NCI-H146 treated with DMSO at 0.1 percent for 48 hours (cell line): ENCODE measurements at regions not wholly inside any gene's neighbourhood (a gene's known extent, or its start where the extent isn't known, plus 50 kb on each side); places are given as distances from the start of the nearest gene placed in this dataset.

ENCODE experiments used
- DNase-seq: peaks from one replicate; lab custom pipeline; 2025; ENCODE audit not compliant: unreplicated experiment; lab: John Stamatoyannopoulos, UW

DNA sequence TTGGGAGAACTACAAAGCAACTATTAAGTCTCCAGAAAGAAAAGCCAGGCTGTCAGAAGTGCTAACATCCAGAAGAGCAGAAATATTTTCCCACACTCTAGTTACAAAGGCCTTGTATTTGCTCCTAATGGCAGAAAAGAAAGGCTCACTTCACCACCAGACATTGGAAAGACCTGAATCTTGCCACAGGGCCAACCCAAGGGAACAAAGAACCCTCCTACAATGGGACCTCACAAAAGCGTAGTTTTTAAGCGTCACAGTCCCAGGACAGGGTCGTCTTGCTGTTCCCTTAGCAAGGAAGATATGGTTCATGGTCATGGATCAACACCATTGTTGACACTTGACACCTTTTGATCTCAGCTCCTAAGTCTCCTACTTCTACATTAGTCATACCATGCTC, 119.1 kb downstream of the RPS29 start:
- no peak for DNase-seq

DNA sequence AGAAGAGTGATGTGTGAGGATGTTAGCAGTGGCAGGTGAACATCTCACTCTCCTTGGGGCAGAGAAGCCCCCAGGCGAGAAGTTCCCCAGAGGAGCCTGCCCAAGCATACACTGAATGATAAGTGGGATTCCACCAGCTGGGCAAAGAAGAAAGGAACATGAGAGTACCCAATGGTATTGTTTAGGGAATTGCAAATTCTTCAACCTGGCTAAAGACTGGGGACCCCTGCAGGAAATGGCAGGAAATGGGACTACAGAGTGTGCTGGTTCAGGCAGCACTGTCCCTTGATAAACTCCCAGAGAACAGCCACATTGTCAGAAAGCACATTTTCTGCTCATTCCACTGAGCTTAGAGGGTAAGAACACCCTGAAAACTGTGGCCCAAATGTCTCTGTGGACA, 121.3 kb downstream of the RPS29 start:
- DNase-seq, result no peak

- no peak for DNase-seq
Observed at GRCh38 chr14:49463146-49463545, 123.0 kb downstream of the RPS29 start.

- peak; percentile 43 for DNase-seq
Observed at GRCh38 chr14:49461529-49462401, 124.4 kb downstream of the RPS29 start.

GRCh38 chr14:49460662-49461061, 125.5 kb downstream of the RPS29 start:
- DNase-seq, result no peak

GRCh38 chr14:49456589-49456988, 129.6 kb downstream of the RPS29 start:
- DNase-seq, result no peak

DNA sequence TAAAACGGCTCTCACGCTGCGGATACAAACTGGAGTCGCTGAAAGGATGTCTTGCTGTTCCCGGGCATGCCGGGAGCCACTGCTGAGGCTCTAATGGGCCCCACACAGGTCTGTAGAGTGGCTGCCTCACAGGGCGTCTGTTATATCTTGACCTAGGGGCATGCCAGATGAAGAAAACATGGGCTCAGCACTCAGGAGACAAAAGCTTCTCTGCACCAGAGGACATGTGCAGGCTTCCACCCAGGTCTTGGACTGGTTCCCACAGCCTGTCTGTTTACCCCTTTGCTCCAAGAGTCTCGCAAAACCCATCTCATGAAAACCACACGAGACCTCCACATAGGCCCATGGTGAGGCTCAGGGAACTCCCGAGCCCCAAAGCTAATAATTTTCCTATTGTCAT, 134.2 kb downstream of the RPS29 start:
- DNase-seq, result no peak

DNA sequence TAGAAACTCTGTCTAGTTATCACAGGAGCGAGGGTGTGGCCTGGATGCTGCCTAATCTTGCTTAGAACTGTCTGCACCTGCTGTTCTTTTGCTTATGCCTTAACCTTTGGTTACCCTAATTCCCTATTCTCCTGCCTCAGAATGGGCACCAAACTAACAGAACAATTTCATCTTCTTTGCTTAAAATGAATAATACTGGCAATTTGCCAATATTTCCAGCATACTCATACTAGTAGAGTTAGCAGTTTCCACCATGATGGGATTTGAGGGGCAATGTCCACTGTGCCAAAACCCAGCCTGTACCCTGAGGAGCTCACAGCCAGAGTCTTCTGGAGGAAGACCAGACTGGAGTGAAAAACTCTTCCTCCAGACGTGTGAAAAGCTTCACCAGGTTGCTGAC, 136.4 kb downstream of the RPS29 start:
- DNase-seq, result no peak

GRCh38 chr14:49447540-49448107, 138.6 kb downstream of the RPS29 start:
- DNase-seq, result no peak

GRCh38 chr14:49446801-49447200, 139.4 kb downstream of the RPS29 start:
- no peak for DNase-seq

GRCh38 chr14:49438256-49438770, 147.9 kb downstream of the RPS29 start:
- no peak for DNase-seq

GRCh38 chr14:49428076-49428475, 158.1 kb downstream of the RPS29 start:
- no peak for DNase-seq

DNA sequence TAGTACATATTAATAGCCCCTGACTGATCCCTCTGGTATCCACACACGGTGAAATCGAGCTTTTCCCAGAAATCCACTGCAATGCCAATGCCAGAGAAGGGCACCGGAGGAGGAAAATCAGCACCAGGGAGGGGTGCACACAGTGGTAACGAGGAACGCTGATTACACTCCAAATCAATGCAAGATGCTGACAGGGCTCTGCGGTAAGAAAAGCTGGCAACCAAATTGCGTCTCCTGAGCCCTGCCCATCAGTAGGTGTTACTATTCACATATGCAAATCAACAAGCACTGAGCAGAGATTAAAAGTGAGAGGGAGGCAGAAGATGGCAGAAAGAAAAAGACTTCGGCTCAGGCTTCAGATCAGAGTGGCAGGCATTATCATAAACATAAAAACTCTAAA, 159.1 kb downstream of the RPS29 start:
- DNase-seq, result no peak

DNA sequence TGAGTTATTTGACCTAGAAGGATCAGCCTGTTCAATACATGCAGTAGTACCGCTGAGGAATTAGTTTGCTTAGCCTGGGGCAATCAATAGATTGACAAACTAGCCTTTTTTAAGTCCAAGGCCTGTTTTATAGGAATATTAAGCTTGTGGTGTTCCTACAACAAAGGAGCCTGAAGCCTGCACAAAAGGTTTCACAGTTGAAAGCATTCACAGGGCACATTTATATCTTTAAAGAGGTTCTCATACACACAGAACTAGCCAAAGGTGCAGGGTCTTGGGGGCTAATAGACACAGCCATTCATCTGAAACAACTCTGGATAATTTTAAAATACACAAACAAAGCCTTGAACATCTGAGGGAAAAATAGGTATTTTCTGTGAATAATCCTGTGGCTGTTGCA, 160.3 kb downstream of the RPS29 start:
- DNase-seq, result no peak

- DNase-seq, result no peak
Observed at GRCh38 chr14:49424436-49425331, 161.5 kb downstream of the RPS29 start.

DNA sequence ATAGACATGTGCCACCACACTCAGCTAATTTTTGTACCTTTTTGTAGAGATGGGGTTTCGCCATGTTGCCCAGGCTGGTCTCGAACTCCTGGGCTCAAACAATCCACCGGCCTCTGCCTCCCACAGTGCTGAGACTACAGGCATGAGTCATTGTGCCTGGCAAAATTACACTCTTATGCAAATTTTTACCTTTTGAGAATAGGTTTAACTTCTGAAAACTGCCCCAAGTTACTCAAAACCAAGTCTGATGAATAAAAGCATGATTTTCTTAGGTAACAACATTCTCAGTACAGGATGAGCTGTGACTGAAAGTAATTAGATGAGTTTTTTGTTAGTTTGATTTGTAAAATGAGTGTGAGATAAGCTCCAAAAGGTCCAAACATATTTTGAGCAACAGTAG, 166.0 kb downstream of the RPS29 start:
- no peak for DNase-seq

GRCh38 chr14:49418789-49419188, 167.4 kb downstream of the RPS29 start:
- no peak for DNase-seq

DNA sequence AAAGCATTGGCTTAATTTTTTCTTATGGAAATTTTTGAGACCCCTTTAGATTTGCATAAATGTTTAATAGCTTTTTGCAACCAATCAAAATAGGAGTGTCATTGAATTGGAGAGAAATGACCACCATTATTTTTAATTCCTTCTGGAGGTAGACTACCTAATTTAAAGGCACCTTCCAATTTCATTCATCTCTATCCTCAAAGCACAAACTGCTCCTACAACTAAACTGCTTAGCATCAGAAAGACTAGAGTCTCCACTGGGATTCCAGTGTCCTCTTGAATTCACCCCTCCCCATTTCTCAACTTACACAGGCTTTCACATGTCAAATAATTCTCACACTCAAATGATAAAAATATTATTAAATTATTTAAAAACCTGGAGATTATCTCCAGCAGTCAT, 168.4 kb downstream of the RPS29 start:
- no peak for DNase-seq

GRCh38 chr14:49408187-49408933, 177.8 kb downstream of the RPS29 start:
- no peak for DNase-seq

DNA sequence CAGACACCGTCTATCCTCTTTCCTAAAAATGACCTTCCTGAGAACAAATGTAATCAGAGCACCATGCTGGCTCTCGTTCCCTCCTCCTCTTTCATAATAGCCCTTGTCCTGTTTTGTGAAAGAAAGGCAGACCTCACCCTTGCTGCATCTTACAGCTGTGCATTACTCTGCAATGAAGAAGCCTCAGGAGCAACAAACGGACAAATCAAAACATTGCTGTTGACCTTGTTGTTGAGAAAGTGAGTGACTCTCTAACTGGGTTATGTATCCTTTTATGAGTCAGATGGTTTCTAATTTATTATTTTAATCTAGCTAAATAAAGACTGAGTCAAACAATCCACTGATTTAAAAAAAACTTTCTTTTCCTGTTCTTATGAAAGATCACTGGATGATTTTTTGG, 180.9 kb downstream of the RPS29 start:
- no peak for DNase-seq

GRCh38 chr14:49401373-49401772, 184.8 kb downstream of the RPS29 start:
- no peak for DNase-seq
